GM06990 (cell line): ENCODE measurements at regions not wholly inside any gene's neighbourhood (a gene's known extent, or its start where the extent isn't known, plus 50 kb on each side); places are given as distances from the start of the nearest gene placed in this dataset.

Experiments used
- DNase-seq: peaks from one replicate; pipeline ENCODE4 v3.0.0-alpha.2; 2011; ENCODE audit not compliant: insufficient read length; ENCODE audit errors: extremely low read depth
- H3K27me3 ChIP-seq: replicated peaks from 2 replicates; pipeline ENCODE4 v1.6.0; 2011; ENCODE audit warnings: low read length; ENCODE audit not compliant: control insufficient read depth, insufficient read depth
- H3K36me3 ChIP-seq: 2 replicates; pipeline ENCODE4 v1.5.1; 2011; ENCODE audit warnings: low read length; ENCODE audit not compliant: control insufficient read depth, insufficient read depth
- H3K4me3 ChIP-seq: replicated peaks from 2 replicates; pipeline ENCODE4 v1.5.1; 2011; ENCODE audit warnings: low read depth, mild to moderate bottlenecking, control low read depth, low read length
- CTCF ChIP-seq: IDR thresholded peaks from 2 replicates; pipeline ENCODE4 v1.5.1; 2011; ENCODE audit warnings: low read length, control low read depth, mild to moderate bottlenecking, inconsistent platforms; ENCODE audit not compliant: insufficient read depth, poor library complexity, severe bottlenecking

DNA sequence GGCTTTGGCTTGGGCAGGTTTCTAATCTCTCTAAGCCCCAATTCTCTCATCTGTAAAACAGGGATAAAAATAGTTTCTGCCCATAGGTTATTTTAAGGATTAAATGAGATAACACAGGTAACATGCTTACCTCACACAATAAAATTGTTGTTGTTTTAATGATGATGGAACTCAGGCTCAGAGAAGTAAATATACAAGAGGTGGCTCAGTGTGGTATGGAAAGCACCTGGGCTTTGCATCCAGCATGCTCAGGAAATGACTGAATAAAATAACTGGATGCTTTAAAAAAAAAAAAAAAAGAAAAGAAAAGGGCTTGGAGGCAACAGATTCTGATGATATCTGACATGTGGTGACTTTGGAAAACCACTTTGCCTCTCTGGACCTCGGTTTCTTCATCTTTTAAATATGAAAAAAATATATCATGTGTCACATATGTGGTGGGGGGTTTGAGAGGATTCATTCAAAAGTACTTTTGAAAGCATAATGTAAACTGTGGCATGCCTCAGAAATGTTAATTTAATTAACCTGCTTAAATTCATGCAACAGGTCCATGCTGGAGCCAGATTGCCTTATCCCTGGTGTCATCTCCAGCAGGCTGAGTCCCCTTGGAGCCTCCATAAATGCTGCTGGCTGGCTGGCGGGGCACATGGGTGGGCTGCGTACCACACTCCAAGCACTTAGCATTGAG, 112.8 kb upstream of the CDC42EP3 start:
- no peak overlapping the region for H3K4me3 ChIP-seq
- TF ChIP-seq CTCF, result no peak
- no peaks in the 10 kb centered on the region for H3K27me3 ChIP-seq
- DNase-seq, result no peak
- no peaks in the 10 kb centered on the region for H3K36me3 ChIP-seq

DNA sequence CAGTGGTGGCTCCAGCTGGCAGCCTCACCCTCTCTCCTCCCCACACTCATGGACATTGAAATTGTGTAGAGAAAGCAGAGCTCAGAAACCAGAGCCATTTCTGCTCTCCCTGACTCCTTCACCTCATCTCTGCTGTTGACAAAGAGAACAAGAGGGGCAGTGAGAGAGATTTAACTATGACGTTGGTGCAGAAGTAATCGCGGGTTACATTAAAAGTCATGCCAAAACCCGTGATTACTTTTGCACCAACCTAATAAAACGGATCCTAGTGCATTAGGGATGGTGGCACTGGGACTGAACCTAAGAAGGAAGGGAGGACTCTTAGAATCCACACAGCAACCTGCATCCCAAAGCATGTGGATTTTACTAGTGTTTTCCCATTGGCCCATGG, 113.3 kb upstream of the CDC42EP3 start:
- Histone ChIP-seq H3K4me3 (no peak overlapping the region), H3K27me3 (no peaks in the 10 kb centered on the region), H3K36me3 (no peaks in the 10 kb centered on the region)
- DNase-seq, result no peak
- TF ChIP-seq CTCF, result no peak

DNA sequence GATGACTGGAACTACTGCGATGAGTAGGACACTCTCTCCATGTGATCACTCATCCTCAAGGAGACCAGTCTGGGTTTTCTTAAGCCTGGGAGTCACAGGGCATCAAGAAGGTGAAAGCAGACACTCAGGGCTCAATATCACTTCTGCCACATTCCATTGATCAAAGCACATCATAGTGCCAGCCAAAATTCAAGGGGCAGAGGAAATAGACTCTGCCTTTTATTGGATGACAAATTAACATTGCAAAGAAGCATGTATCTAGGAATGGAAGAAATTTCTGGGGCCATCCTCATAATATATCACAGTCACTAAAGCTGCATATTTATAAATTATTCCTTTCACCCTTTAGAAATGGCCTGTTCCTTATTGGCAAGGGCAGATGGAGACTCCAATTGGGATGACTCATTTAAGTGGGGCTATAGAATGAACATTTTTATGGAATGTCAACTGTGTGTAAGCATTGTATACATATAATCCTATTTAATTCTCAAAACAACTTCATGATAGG, 114.8 kb upstream of the CDC42EP3 start:
- H3K4me3 ChIP-seq, result no peak overlapping the region
- H3K27me3 ChIP-seq, result no peaks in the 10 kb centered on the region
- TF ChIP-seq CTCF, result no peak
- DNase-seq, result no peak
- H3K36me3 ChIP-seq, result no peaks in the 10 kb centered on the region

GRCh38 chr2:37786854-37787253, 115.4 kb upstream of the CDC42EP3 start:
- TF ChIP-seq CTCF, result no peak

GRCh38 chr2:37788602-37789209, 117.3 kb upstream of the CDC42EP3 start:
- no peak for DNase-seq
- Histone ChIP-seq H3K36me3 (no peaks in the 10 kb centered on the region), H3K27me3 (no peaks in the 10 kb centered on the region), H3K4me3 (no peak overlapping the region)
- TF ChIP-seq CTCF, result no peak

More at GRCh38 chr2:37786854-37787253, 115.4 kb upstream of the CDC42EP3 start:
- Histone ChIP-seq H3K4me3 (no peak overlapping the region), H3K36me3 (no peaks in the 10 kb centered on the region), H3K27me3 (no peaks in the 10 kb centered on the region)
- DNase-seq, result no peak
